HG02840 (cell line): ENCODE measurements at regions not wholly inside any gene's neighbourhood (a gene's known extent, or its start where the extent isn't known, plus 50 kb on each side); places are given as distances from the start of the nearest gene placed in this dataset.

Experiments used
- ATAC-seq: cut with Tn5 transposase; IDR thresholded peaks from one replicate; pipeline ENCODE4 v1.9.1; 2021; ENCODE audit warnings: mild to moderate bottlenecking, moderate library complexity, moderate number of reproducible peaks; ENCODE audit not compliant: unreplicated experiment, low FRiP score

- ATAC-seq, result no peak
These were observed 60.8 kb upstream of the F3 start for GRCh38 chr1:94602316-94602715.

- no peak for ATAC-seq
These were observed 59.0 kb upstream of the F3 start for GRCh38 chr1:94600556-94600955.

GRCh38 chr1:94599095-94599813 lies 57.7 kb upstream of the F3 start:
- no peak for ATAC-seq

- ATAC-seq, result no peak
These were observed 56.1 kb upstream of the F3 start for GRCh38 chr1:94597701-94598100.

- no peak for ATAC-seq
These were observed 54.7 kb upstream of the F3 start for GRCh38 chr1:94596260-94596659.

- no peak for ATAC-seq
These were observed 54.1 kb upstream of the F3 start for GRCh38 chr1:94595658-94596057.

GRCh38 chr1:94593611-94594010 lies 52.1 kb upstream of the F3 start:
- ATAC-seq, result no peak

GRCh38 chr1:94592571-94592920 lies 51.0 kb upstream of the F3 start:
- ATAC-seq, result no peak

- no peak for ATAC-seq
These were observed 50.4 kb upstream of the F3 start for GRCh38 chr1:94591823-94592570.
